ENCODE measurements at regions not wholly inside any gene's neighbourhood (a gene's known extent, or its start where the extent isn't known, plus 50 kb on each side); places are given as distances from the start of the nearest gene placed in this dataset.

GRCh38 chr1:36641776-36642175 is 159.1 kb upstream of the CSF3R start:
- TF ChIP-seq CTCF (IDR thresholded peaks at IDR 0.05) (no peak), POLR2A (IDR thresholded peaks at IDR 0.05) (no peak)

All from testis (tissue), 2 donors.